ENCODE measurements at regions not wholly inside any gene's neighbourhood (a gene's known extent, or its start where the extent isn't known, plus 50 kb on each side); places are given as distances from the start of the nearest gene placed in this dataset.

- no peaks in the 10 kb centered on the region for H3K9me2 ChIP-seq (ENCODE audit: insufficient read depth, low read length)
- no peak for TF ChIP-seq REST (IDR thresholded peaks at IDR 0.05; ENCODE audit: borderline replicate concordance)
- no peak for TF ChIP-seq EZH2 (IDR thresholded peaks at IDR 0.05; ENCODE audit: borderline replicate concordance, insufficient read depth, low read length, poor library complexity, severe bottlenecking)
- TF ChIP-seq CTCF (IDR thresholded peaks at IDR 0.05; ENCODE audit: poor library complexity, severe bottlenecking), result no peak
- no peak for TF ChIP-seq POLR2AphosphoS5 (IDR thresholded peaks at IDR 0.05)
- no peak for TF ChIP-seq RAD21 (conservative IDR thresholded peaks at IDR 0.05)
- no peak for TF ChIP-seq SMC3 (conservative IDR thresholded peaks at IDR 0.05; ENCODE audit: poor library complexity)
- no peak for TF ChIP-seq MXI1 (conservative IDR thresholded peaks at IDR 0.05; ENCODE audit: poor library complexity, severe bottlenecking)
- TF ChIP-seq EP300 (conservative IDR thresholded peaks at IDR 0.05; ENCODE audit: poor library complexity, severe bottlenecking), result no peak
- TF ChIP-seq TAF1 (IDR thresholded peaks at IDR 0.05; ENCODE audit: low read depth), result no peak
These were observed 275.9 kb downstream of the SLC16A7 start for GRCh38 chr12:59871779-59872178.

GRCh38 chr12:59873136-59873535, 277.3 kb downstream of the SLC16A7 start:
- no peaks in the 10 kb centered on the region for H3K9me3 ChIP-seq (ENCODE audit: low read length)
- no peaks in the 10 kb centered on the region for H3K27me3 ChIP-seq (ENCODE audit: insufficient read depth, low read depth, low read length)
- no peak overlapping the region for H2AFZ ChIP-seq (ENCODE audit: low read depth, low read length)
- no peak overlapping the region for H3K4me3 ChIP-seq (ENCODE audit: low read length)
- no peak overlapping the region for H3K4me2 ChIP-seq (ENCODE audit: low read length)
- no peaks in the 10 kb centered on the region for H3F3A ChIP-seq (ENCODE audit: insufficient read depth, low read length, poor library complexity, severe bottlenecking)
- H3K9ac ChIP-seq (ENCODE audit: low read length), result no peak overlapping the region
- no peaks in the 10 kb centered on the region for H3K79me2 ChIP-seq (replicated peaks; ENCODE audit: insufficient read depth, low read length)
- H4K20me1 ChIP-seq (ENCODE audit: insufficient read depth), result no peaks in the 10 kb centered on the region
- no peaks in the 10 kb centered on the region for H3K9me2 ChIP-seq (ENCODE audit: insufficient read depth, low read length)
- H3K27ac ChIP-seq (ENCODE audit: low read length), result no peak overlapping the region
- H3K36me3 ChIP-seq (ENCODE audit: insufficient read depth, low read length), result no peaks in the 10 kb centered on the region
- TF ChIP-seq CTCF (IDR thresholded peaks at IDR 0.05; ENCODE audit: poor library complexity, severe bottlenecking) (no peak), REST (IDR thresholded peaks at IDR 0.05; ENCODE audit: borderline replicate concordance) (no peak), POLR2AphosphoS5 (IDR thresholded peaks at IDR 0.05) (no peak), RAD21 (conservative IDR thresholded peaks at IDR 0.05) (no peak), MXI1 (conservative IDR thresholded peaks at IDR 0.05; ENCODE audit: poor library complexity, severe bottlenecking) (no peak), SMC3 (conservative IDR thresholded peaks at IDR 0.05; ENCODE audit: poor library complexity) (no peak), EP300 (conservative IDR thresholded peaks at IDR 0.05; ENCODE audit: poor library complexity, severe bottlenecking) (no peak), TAF1 (IDR thresholded peaks at IDR 0.05; ENCODE audit: low read depth) (no peak), EZH2 (IDR thresholded peaks at IDR 0.05; ENCODE audit: borderline replicate concordance, insufficient read depth, low read length, poor library complexity, severe bottlenecking) (no peak)

More at GRCh38 chr12:59871779-59872178, 275.9 kb downstream of the SLC16A7 start:
- Histone ChIP-seq H3K9ac (ENCODE audit: low read length) (no peak overlapping the region), H3K4me3 (ENCODE audit: low read length) (no peak overlapping the region), H3K27me3 (ENCODE audit: insufficient read depth, low read depth, low read length) (no peaks in the 10 kb centered on the region), H3K4me2 (ENCODE audit: low read length) (no peak overlapping the region), H2AFZ (ENCODE audit: low read depth, low read length) (no peak overlapping the region), H3F3A (ENCODE audit: insufficient read depth, low read length, poor library complexity, severe bottlenecking) (no peaks in the 10 kb centered on the region), H3K36me3 (ENCODE audit: insufficient read depth, low read length) (no peaks in the 10 kb centered on the region), H3K27ac (ENCODE audit: low read length) (no peak overlapping the region), H3K9me3 (ENCODE audit: low read length) (no peaks in the 10 kb centered on the region), H4K20me1 (ENCODE audit: insufficient read depth) (no peaks in the 10 kb centered on the region), H3K79me2 (replicated peaks; ENCODE audit: insufficient read depth, low read length) (no peaks in the 10 kb centered on the region)

Data from neural cell (in vitro differentiated cells).